Aorta (tissue), 5 donors: ENCODE measurements at regions not wholly inside any gene's neighbourhood (a gene's known extent, or its start where the extent isn't known, plus 50 kb on each side); places are given as distances from the start of the nearest gene placed in this dataset.

ENCODE experiments used
- ATAC-seq: fragments of 200-7000 bp; cut with Tn5 transposase; one replicate; pipeline ENCODE4 v1.9.1; 2022; ENCODE audit warnings: moderate library complexity; ENCODE audit not compliant: low FRiP score
- DNase-seq, 2 donors: peaks; one replicate each; pipeline ENCODE4 v3.0.0-alpha.2; 2020
- H3K27ac ChIP-seq, 2 donors: one replicate each; pipeline ENCODE4 v1.5.1; 2013; ENCODE audit warnings: low read length in 2 of 2, mild to moderate bottlenecking in 2 of 2, moderate library complexity in 2 of 2, control low read depth in 1 of 2, inconsistent platforms in 1 of 2, low read depth in 1 of 2
- H3K27me3 ChIP-seq, 2 donors: one replicate each; pipeline ENCODE4 v1.6.1; 2013; ENCODE audit warnings: control low read depth in 1 of 2, low read length in 1 of 2, mild to moderate bottlenecking in 1 of 2, moderate library complexity in 1 of 2; ENCODE audit not compliant: insufficient read depth in 2 of 2, control insufficient read depth in 1 of 2
- H3K36me3 ChIP-seq, 2 donors: one replicate each; pipeline ENCODE4 v1.6.1; 2013; ENCODE audit warnings: control low read depth in 1 of 2, low read length in 1 of 2, mild to moderate bottlenecking in 1 of 2; ENCODE audit not compliant: insufficient read depth in 2 of 2, control insufficient read depth in 1 of 2
- H3K4me1 ChIP-seq, 2 donors: one replicate each; pipeline ENCODE4 v1.6.1; 2013; ENCODE audit warnings: low read length in 2 of 2, control low read depth in 1 of 2, mild to moderate bottlenecking in 1 of 2, moderate library complexity in 1 of 2; ENCODE audit not compliant: insufficient read depth in 2 of 2, control insufficient read depth in 1 of 2
- H3K4me3 ChIP-seq, 2 donors: one replicate each; pipeline ENCODE4 v1.5.1; 2013; ENCODE audit warnings: low read length in 2 of 2, control low read depth in 1 of 2, mild to moderate bottlenecking in 1 of 2
- H3K9me3 ChIP-seq: one replicate; pipeline ENCODE4 v1.6.1; 2013; ENCODE audit warnings: mild to moderate bottlenecking, low read length; ENCODE audit not compliant: control insufficient read depth
- WGBS, 2 donors: extraction: QIAGEN DNeasy Blood & Tissue Kit; methylation state at CpG; one replicate each; pipeline ENCODE4 v1.1.7; 2013; 5-methylcytosine and 5-hydroxymethylcytosine counted together
- intact Hi-C, 2 donors: fragments of 100-400 bp; cut with DNase I; formaldehyde crosslinking; loops; one replicate each; pipeline versions ENCODE4 v1.14.2 to v1.15.0; 2022
- donor health status: healthy with polysubstance abuse.
- donor health status: Bipolar disorder and iron deficiency.
- donor health status: DM: no; HTN: no; CAD: no.
- donor health status: DM: no; HTN: no; CAD: no.
- donor health status: DM: yes; HTN: yes; CAD: no.

DNA sequence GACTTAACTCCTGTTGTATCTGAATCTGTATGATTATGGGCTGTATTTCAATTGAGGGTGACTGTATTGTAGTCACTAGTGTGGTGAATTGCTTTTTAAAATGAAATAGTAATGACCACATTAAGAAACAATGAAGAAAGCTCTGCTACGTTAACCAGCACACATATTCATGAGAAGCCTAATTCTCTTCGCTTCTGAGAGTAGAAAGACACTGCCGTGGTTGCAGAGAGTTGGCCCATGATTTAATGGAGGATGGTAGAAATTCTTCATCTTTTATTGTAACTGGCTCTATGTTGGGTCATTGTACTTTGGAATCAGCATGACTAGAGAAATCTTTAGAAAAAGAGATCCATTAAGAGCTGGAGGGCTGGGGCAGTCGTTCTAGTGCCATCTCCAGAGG is 451.5 kb downstream of the PCDH17 start:
- no peaks in the 10 kb centered on the region for H3K27me3 ChIP-seq
- no peaks in the 10 kb centered on the region for H3K9me3 ChIP-seq
- no peak overlapping the region for H3K4me3 ChIP-seq
- ATAC-seq (no peak), DNase-seq (no peak)
- H3K36me3 ChIP-seq: no peaks in the 10 kb centered on the region
- 78 to 81% methylated on average over 4 of the region's 4 CpGs for WGBS, 2 donors
- no peaks in the 10 kb centered on the region for H3K4me1 ChIP-seq
- intact Hi-C loops: no loop called here
- no peak overlapping the region for H3K27ac ChIP-seq

DNA sequence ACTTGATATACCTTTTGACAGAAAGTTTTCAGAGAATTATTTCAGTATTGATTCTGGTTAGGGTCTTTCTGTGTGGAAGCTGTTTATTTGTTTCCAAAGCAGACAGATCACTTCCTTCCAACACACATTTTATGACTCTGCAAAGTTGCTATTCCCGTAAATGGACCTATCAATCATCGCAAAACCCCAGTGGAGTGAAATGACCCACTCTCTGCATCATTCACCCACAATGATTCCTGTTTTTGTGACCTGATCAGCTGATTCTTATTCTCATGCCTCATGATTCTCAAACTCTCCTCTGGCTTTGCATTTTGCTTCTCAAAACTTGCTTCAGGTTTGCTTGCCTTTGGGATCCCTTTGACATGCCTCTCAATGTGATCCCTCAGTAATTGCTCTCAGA is 453.7 kb downstream of the PCDH17 start:
- WGBS, 2 donors: 52 to 55% methylated on average over 2 of the region's 2 CpGs
- Histone ChIP-seq H3K4me1 (no peaks in the 10 kb centered on the region), H3K4me3 (no peak overlapping the region), H3K9me3 (no peaks in the 10 kb centered on the region), H3K36me3 (no peaks in the 10 kb centered on the region), H3K27me3 (no peaks in the 10 kb centered on the region), H3K27ac (no peak overlapping the region)
- ATAC-seq (no peak), DNase-seq (no peak)
- intact Hi-C loops: no loop called here

DNA sequence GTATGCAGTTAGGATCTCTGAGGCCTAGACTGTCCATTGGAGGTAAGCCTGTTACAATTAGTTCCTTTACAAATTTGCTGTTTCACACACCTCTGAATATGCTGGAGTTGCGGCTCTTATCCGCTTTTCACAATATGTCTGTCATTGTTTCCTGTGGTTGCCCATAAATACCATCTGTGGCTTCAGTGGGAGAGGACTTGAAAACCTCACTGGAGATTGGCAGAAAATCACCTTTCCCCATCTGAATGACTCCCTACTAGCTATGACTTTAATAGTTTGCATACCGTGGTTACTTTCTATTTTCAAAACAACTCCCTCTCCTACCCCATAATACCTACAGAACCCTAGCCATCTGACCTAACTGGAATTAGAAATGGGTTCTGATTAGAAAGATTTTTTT is 454.3 kb downstream of the PCDH17 start:
- Histone ChIP-seq H3K9me3 (no peaks in the 10 kb centered on the region), H3K4me3 (no peak overlapping the region), H3K36me3 (no peaks in the 10 kb centered on the region), H3K27ac (no peak overlapping the region), H3K4me1 (no peaks in the 10 kb centered on the region), H3K27me3 (no peaks in the 10 kb centered on the region)
- 85 to 89% methylated on average over 3 of the region's 3 CpGs for WGBS, 2 donors
- DNase-seq: no peak
- no peak for ATAC-seq
- intact Hi-C loops: no loop called here

DNA sequence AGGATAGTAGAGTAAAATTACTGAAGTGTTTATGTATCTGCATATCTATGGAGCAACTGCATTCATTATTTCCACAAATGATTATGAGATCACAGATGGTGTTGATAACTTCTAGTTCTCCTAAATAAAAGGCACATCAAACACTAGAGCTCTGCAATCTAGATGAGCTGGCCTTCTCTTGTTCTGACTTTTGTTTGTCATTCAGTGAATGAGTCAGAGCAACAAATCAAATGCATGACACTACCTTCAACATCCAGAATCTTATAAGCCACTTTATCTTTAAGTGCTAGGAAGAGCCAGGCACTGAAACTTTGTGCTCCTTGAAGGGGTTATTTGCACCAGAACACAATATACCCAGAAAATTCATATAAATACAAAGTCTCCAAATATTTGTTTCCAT is 456.0 kb downstream of the PCDH17 start:
- Histone ChIP-seq H3K9me3 (no peaks in the 10 kb centered on the region), H3K36me3 (no peaks in the 10 kb centered on the region), H3K27me3 (no peaks in the 10 kb centered on the region), H3K4me1 (no peaks in the 10 kb centered on the region), H3K27ac (no peak overlapping the region), H3K4me3 (no peak overlapping the region)
- ATAC-seq: no peak
- DNase-seq: no peak
- intact Hi-C loops: no loop called here

DNA sequence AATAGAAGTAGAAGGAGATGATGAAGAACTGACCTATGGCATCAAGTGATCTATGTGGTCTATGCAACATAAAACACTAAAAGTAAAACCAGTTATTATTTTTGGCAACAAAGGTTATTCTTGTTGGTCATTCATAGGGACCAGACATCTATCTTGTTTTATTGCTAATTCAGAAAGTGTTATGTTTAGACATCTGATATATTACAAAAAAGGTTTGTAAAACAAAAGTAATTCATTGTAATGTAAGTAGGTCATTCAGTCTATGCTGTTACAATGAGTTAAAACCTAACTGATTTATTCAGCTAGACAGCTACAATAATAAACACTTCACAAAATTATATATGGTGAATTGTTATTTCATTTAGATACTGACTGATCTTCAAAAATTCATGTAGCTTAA is 461.9 kb downstream of the PCDH17 start:
- Histone ChIP-seq H3K9me3 (no peaks in the 10 kb centered on the region), H3K27me3 (no peaks in the 10 kb centered on the region), H3K36me3 (no peaks in the 10 kb centered on the region), H3K4me3 (no peak overlapping the region), H3K4me1 (no peaks in the 10 kb centered on the region), H3K27ac (no peak overlapping the region)
- intact Hi-C loops: no loop called here
- DNase-seq: no peak
- ATAC-seq: no peak

DNA sequence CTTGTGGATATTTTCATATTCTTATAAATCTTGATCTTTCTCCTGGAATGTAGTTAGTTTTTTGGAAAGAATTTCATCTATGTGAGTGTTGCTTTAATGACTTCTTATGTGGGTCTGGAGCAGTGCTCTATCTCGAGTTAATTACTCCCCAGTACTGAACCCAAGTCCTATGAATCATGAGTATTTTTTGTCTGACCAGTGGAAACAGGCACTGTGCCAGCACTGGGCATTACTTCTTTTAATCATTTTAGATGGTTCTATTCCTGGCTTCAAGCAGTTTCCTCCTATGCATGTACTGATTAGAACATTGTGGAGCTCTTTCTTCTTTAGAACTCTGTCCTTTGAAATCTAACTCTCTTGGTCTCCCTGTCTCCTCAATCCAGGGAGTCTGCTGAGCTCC is 466.3 kb downstream of the PCDH17 start:
- intact Hi-C loops: no loop called here
- WGBS, 2 donors: 2 to 4% methylated on average over 1 of the region's 1 CpG

DNA sequence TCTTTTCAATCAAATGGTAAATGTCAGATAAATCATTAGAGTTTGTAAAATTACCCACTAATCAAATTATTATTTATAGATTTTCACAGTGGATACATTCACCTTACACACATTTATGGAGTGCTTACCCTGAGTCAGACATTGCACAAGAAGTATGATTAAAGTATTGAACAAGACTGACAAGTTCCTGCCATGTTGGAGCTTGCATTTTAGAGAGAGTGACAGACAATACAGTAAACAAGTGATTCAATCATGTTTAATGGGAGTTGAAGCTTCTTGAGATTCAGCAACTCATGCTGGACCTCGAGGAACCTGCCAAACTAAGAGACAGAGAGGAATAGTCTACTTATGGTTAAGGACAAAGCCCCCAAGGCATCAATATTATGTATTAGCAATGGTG is 487.8 kb downstream of the PCDH17 start:
- no peak for DNase-seq
- WGBS, 2 donors: 24 to 54% methylated on average over 1 of the region's 1 CpG
- intact Hi-C loops: no loop called here
- Histone ChIP-seq H3K9me3 (no peaks in the 10 kb centered on the region), H3K4me3 (no peak overlapping the region), H3K27me3 (no peaks in the 10 kb centered on the region), H3K27ac (no peak overlapping the region), H3K4me1 (no peaks in the 10 kb centered on the region), H3K36me3 (no peaks in the 10 kb centered on the region)
- ATAC-seq: no peak

More for the DNA sequence above, 466.3 kb downstream of the PCDH17 start:
- Histone ChIP-seq H3K27me3 (no peaks in the 10 kb centered on the region), H3K9me3 (no peaks in the 10 kb centered on the region), H3K36me3 (no peaks in the 10 kb centered on the region), H3K27ac (no peak overlapping the region), H3K4me3 (no peak overlapping the region), H3K4me1 (no peaks in the 10 kb centered on the region)
- DNase-seq (no peak), ATAC-seq (no peak)

DNA sequence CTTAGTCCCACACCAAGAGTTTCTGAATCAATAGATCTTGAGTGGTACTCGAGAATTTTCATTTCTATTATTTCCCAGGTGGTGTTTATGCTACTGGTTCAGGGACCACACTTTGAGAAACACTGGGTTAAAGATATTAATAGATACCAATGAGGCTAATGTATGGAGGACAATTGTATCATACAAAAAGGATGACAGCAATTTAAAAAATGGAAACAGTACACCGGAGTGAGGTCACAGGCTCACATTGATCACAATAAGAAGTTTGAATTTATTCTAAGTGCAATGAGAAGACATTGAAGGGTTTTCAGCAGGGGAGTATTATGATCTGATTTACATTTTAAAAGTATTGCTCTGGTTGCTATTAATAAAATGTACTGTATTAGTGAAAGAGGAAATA is 488.3 kb downstream of the PCDH17 start:
- intact Hi-C loops: no loop called here
- H3K4me3 ChIP-seq: no peak overlapping the region
- no peaks in the 10 kb centered on the region for H3K9me3 ChIP-seq
- no peaks in the 10 kb centered on the region for H3K36me3 ChIP-seq
- no peaks in the 10 kb centered on the region for H3K4me1 ChIP-seq
- H3K27ac ChIP-seq: no peak overlapping the region
- no peaks in the 10 kb centered on the region for H3K27me3 ChIP-seq
- no peak for ATAC-seq
- DNase-seq: no peak
- WGBS, 2 donors: 58 to 66% methylated on average over 2 of the region's 2 CpGs

DNA sequence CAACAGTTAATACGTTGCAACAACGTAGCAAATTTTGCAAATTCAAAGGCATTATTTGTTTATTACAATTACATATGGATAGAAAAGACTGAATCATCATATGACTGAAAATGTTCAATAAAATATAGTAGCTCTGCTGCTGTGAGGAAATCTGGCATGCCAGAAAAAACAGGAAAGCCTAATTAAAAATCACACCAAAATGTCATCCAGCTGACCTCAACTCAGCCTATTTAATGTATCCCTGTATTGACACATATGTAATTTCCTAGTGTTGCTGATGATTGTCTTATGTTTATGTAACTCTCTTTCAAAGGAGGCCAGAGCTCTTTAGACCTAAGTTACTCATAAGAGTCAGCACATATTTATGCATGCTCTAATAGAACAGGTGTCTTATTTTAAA is 495.0 kb downstream of the PCDH17 start:
- ATAC-seq: no peak
- WGBS, 2 donors: 90 to 91% methylated on average over 2 of the region's 2 CpGs
- intact Hi-C loops: no loop called here

DNA sequence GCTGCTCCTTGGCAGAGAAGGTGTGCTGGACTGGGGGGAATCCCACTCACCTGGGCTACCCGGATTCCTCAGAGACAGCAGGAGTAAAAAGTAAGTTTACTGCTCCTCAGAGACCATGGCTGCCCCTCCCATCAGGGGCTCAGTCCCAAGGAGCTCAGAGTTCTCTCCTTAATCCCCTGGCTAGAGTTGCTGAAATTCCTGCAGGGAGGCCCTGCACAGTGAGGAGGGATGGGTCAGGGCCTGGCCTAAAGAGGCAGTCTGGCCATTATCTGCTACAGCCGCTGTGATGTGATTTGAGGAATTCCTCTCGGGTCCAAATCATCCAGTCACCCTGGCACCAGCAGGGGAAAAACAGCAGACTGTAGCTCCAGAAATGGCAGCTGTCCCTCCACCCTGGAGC is 502.5 kb downstream of the PCDH17 start:
- Histone ChIP-seq H3K4me1 (no peaks in the 10 kb centered on the region), H3K27ac (no peak overlapping the region), H3K27me3 (no peaks in the 10 kb centered on the region), H3K9me3 (no peaks in the 10 kb centered on the region), H3K4me3 (no peak overlapping the region), H3K36me3 (no peaks in the 10 kb centered on the region)
- ATAC-seq: no peak
- DNase-seq: no peak
- intact Hi-C loops: no loop called here
- 79 to 82% methylated on average over 3 of the region's 3 CpGs for WGBS, 2 donors

More for the DNA sequence above, 495.0 kb downstream of the PCDH17 start:
- Histone ChIP-seq H3K9me3 (no peaks in the 10 kb centered on the region), H3K27ac (no peak overlapping the region), H3K4me3 (no peak overlapping the region), H3K4me1 (no peaks in the 10 kb centered on the region), H3K27me3 (no peaks in the 10 kb centered on the region), H3K36me3 (no peaks in the 10 kb centered on the region)
- no peak for DNase-seq
